Smooth muscle cell of the brain vasculature (primary cell): ENCODE measurements at regions not wholly inside any gene's neighbourhood (a gene's known extent, or its start where the extent isn't known, plus 50 kb on each side); places are given as distances from the start of the nearest gene placed in this dataset.
"Not testable (repeated sequence)": the region's sequence is repeated elsewhere in the genome, so short reads cannot be mapped to it uniquely, and the experiment has no call there.

Source experiments
- DNase-seq: peaks from one replicate; pipeline ENCODE4 v3.0.0-alpha.2; 2012; ENCODE audit warnings: low read depth, low spot score

DNA sequence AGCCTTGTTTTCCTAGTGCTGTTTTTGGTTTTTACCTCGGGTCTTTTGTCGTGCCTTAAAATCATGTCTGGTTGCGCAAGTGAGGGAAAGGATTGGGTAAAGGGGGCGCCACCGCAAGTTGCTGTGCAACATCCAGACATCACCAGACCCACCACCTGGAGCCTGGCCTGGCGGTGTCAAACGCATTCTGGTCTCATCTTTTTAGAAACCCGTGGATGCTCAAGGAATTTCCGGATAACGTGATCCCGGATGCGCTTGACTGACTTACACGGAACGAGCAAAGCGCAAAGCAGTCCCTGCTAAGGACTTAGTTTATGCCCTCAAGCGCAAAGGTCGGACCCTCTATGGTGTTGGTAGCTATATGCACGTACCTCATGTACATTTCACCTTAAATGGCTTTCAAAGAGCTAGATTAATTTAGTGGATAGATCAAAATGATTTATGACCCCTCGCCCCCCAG lies 105.2 kb downstream of the OR2B2 start:
- DNase-seq: no peak

DNA sequence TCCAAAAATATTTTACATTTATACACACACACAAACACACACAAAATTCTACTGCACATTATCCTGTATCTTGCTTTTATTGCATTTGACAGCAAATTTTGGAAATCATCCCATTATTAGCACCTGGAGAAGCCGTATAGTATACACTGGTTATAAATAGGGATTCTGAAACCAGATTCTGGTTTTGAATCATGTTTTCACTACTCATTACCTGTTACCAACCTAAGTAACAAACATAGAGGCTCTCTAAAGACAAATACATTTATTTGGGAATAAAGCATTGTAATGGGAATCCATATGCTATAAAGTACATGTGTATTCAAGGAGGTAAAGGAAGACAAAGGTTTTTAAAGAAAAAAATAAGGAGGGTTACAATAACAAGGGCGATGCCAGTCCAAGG lies 106.8 kb downstream of the OR2B2 start:
- no peak for DNase-seq

DNA sequence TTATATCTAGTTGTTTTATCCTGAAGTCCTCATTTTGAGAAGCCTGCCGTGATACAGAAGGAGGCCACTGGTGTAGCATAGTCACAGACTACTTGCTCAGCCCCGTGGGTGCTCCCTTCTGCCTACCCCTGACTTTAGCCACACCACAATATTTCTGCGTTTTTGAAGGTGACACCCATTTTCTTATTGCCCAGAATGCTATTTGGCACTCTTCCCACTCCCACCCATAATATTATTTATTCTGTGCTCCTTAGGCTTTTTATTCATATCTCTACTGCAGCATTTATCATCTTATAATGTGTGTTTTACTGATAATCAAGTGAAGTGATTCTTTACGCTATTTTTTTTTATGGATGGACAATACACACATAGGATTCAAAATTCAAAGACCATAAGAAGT lies 107.3 kb downstream of the OR2B2 start:
- DNase-seq: no peak

DNA sequence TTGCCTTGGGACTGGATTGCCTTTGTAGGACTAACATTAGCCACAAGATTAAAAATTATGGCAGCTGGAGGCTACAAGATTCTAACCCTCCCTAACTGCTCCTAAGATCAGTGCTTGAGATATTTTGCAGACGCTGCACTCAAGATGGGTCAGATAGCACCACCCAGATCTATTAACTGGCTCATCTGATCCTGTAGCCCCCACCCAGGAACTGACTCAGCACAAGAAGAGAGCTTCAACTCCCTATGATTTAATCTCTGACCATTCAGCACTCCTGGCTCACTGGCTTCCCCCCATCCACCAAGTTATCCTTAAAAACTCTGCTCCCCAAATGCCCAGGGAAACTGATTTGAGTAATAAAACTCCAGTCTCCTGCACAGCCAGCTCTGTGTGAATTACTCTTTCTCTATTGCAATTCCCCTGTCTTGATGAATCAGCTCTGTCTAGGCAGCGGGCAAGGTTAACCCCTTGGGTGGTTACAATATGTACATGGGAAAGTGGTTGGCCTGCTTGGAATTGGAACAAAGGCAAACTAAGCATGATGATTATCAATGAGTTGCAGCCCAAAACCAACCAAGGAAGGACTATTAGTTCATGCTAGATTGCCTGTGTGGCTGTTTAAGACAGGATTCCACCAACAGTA lies 111.3 kb downstream of the OR2B2 start:
- no peak for DNase-seq

DNA sequence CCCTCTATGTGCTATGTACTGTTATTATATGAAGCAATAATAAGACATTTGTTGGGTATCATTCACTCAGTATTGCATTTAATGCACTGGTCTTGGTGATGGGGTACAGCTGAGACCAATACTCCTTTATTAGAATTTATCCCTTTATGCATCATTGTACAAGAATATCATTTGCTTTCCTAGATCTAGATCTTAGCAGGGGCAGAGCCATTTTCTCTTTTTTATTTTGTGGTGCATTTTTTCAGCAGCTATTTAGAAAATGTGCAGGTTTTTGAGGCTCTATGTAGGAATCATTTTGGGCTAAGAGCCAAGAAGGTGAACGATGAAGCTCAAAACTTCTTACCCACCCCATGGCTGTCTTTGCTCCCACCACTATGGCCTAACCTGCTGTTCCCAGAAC lies 114.2 kb downstream of the OR2B2 start:
- DNase-seq: no peak

DNA sequence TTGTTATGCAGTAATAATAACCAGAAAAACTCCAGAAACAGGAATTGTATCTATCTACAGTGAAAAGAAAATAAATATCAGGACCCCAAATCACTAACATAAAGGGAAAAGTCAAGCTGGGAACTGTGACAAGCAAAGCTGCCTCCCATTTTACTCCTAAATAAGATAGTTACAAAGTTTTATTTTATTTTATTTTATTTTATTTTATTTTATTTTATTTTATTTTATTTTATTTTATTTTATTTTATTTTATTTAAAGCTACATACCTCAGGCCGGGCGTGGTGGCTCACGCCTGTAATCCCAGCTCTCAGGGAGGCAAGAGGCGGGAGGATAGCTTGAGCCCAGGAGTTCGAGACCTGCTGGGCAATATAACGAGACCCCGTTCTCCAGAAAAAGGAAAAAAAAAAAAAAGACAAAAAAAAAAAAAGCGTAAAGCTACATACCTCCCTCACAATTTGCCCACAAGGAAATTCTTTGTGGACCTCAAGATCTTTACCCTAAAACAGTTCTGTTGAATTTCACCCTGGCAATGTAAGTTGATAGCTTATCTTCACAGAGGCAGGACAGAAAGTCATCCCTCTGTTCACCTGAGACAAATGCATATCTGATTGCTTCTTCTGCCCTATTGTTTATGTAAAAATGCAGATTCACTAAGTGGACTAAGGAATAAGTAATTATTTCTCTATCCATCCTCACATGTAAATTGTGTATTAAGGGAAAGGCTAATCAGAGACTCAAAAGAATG lies 115.3 kb downstream of the OR2B2 start:
- DNase-seq: not testable (repeated sequence)

DNA sequence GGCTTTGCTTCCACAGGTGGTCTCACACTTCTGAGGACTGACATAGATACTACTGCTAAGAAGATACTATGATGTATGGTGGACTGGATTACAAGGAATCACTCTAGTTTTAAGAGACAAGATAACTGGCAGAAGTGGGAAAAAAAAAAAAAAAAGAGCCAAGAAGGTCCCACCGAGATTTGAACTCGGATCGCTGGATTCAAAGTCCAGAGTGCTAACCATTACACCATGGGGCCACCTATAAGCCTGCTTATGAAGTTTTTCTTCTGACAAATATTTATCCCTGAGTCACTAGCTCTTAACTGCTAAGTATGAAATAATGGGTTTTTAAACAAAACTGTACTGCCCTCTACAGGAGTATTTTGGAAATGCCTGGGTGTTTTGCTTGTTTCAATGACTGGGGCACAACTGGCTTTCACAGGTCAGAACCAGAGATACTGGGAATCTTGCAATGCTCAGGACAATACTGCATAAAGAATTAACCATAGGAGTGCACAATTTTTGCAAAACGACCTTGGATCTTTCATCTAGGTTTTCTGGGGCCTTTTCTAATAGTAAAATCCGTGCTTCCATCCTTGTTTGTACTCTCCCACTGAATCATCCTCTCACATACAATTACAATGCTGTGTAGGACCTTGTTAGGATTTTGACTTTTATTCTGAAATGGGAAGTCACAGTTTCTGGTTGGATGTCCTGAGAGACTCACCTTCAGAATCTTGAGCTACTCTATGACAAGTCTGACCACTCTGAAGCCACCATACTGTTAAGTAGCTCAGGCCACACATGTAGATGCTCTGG lies 116.3 kb downstream of the OR2B2 start:
- DNase-seq: peak; percentile 90

DNA sequence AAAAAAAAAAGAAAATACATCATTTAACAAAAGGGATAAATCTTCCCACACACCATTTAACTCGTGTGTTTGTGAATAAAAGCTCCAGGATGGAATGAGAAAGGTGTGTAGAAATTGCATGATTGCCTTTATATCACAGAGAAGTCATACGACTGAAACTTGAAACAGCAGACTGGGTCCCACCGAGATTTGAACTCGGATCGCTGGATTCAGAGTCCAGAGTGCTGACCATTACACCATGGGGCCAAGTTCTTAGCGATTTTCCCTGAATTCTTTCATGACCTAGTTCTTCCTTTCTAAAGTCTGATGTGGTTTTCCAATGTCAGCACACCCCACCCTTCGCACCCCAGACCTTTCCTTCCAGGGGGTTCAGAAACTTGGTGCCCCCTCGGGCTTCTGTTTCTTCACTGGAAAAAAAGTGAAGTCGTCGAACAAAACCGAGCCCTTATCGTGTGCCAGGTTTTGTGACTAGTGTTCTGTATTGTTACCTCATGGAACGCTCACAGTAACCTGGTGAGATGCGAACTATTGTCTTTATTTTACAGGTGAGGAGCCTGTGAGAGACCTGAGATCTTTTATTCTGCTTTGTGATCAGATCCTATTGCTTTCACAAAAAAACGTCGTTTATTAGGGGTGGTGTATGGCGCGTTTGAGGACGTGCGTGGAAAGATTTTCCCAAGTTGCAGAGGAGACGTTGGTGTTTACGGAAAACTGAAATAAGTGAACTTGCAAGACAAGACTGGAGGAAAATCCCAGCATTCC lies 120.8 kb downstream of the OR2B2 start:
- DNase-seq: no peak

DNA sequence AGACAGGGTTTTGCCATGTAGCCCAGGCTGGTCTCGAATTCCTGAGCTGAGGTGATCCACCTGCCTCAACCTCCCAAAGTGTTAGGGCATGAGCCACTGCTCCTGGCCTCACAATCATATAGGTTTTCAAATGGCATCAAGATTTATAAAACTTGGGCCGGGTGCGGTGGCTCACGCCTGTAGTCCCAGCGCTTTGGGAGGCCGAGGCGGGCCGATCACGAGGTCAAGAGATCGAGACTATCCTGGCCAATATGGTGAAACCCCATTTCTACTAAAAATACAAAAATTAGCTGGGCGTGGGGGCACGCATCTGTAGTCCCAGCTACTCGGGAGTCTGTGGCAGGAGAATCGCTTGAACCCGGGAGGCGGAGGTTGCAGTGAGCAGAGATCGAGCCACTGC lies 123.8 kb downstream of the OR2B2 start:
- not testable (repeated sequence) for DNase-seq

DNA sequence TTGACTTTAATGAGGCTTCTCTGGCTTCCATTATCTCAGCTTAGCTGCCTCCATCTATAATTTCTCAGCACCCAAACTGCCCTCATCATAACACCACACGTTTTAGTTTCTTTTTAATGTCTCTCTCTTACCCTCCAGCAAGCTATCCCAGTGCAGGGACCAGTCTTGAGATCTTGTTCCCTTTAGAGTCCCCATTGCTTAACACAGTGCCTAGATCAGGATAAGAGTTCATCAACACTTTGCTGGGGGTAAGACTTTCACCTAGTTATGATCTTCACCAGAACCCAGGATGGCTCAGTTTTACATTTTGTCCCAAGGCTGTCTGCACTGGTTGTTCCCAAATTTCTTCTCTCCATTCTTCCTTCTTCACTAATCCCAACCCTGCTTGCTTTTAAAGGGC lies 126.1 kb downstream of the OR2B2 start:
- no peak for DNase-seq

DNA sequence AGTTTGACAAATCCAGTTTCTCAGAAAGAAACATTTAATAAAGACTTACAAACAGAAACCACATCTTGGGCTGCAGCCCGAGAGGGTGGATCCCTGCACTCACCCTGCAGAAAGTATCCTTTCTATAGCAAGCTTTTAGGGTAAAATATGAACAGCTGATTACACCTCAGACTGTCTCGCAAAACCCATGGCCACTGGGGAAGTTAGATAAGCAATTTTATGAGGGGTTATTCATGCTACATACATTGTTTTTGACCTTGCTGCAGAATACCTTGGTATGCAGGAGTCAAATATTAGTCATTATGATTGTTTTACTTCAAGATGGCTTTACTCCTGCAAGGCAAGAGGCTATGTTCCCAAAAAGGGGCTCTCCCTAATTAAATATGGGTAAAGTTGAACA lies 126.9 kb downstream of the OR2B2 start:
- no peak for DNase-seq

DNA sequence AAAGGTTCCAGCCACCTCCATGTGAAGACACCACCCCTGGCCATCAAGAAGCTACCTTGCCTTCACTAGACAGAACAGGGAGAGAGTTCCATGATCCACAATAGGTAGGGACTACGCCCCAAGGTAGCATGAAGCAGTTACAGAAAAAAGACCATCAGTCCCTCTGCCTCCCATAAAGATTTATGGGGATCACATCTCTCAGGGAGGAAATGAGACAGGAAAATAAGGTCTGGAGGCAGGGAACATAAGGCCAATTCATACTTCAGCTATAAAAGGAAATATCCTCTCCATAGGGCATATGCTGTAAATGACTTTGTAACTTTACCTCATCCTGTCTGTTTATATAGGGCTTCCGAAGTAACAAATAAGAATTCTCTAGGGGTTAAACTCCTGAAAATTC lies 129.4 kb downstream of the OR2B2 start:
- no peak for DNase-seq

DNA sequence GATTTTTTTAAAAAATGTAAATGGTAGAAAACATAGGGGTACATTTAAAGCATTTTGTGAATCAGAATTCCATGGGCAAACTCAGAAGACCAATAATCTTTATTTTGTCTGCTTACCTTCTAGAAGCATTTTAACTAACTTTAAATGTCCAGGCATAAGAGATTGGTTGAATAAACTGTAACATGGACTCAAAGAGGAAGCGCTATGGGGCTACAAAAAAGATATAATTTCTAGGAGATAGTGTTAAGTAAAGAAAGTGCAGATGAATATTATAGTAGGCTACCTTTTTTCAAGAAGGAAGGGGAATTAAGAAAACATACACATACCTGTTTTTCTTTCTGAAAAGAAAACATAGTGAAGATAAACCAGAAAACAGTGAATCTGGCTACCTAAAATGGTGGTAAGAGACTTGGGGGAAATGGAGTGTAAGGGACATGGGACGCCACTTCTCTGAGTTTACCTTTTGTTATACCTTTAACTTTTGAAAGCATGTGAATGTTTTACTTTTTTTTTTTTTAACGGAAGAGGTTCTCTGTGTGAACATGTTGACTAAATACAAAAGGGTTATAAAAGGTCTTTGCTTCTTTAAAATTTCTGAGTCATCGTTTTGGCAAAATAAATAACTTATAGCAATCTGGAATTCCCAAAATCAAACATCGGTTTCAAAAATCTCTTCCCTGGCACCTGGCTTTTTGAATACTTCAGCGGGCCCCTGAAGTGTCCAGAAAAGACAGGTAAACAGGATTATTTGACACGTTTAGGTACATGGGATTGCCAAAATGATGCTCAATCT lies 133.4 kb downstream of the OR2B2 start:
- no peak for DNase-seq

DNA sequence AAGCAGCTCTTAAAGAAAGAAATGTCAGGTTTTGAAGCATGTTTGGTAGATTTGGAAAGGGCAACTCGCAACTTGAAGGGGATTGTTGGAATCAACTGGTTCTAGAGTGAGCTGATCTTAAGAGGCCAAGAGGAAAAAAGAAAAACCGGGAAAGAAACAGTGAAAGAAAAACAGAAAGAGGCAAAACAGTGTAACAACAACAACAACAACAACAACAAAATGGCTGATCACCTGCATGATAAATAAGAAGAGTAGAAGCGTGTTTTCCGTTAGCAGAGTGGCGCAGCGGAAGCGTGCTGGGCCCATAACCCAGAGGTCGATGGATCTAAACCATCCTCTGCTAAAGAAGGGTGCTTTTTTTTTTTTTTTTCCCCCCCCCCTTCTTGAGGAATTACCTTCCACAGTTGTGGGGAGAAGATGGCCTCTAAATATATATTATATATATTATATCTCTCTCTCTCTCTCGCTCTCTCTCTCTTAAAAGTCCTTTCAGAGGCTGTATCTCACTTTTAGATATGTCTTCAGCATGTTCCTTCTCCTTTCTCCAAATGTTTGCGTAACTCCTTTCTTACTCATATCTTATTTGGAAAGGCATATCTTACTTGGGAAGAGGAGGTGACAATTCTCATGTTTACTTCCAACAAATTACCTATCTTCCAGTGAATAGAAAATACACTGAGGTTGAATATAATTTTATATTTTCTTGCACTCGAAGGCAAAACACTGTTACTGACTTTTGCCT lies 134.4 kb downstream of the OR2B2 start:
- no peak for DNase-seq

DNA sequence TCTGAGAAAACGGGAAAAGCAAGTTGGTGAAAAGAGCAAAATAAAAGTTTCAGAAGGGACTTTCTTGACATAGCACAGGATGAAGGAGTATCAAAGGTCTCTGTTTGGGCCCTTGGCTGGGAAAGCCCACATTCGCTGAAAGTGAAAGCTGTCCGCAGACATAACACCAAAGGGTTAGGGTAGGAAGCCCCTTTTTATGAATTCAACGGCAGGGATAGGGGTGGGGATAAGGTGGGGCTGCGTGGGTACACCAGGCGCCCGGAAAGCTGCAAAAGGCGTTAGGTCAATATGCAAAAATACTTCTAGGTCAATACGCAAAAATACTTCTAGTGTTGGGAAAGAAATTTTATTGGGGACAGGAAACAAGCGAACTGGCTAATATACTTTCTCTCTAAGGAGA lies 135.1 kb downstream of the OR2B2 start:
- DNase-seq: no peak

DNA sequence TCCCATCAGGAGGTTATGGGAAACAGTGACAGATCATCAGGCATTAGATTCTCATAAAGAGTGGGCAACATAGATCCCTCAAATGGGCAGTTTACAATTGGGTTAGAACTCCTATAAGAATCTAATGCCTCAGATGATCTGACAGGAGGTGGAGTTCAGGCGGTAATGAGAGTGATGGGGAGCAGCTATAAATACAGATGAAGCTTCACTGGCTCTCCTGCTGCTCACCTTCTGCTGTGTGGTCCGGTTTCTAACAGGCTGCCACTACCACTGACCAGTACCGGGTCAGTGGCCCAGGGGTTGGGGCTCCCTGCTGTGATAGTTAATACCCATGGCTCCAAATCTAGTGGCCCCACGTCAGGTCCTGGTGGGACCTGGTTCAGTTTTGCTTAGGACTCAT lies 135.7 kb downstream of the OR2B2 start:
- no peak for DNase-seq

DNA sequence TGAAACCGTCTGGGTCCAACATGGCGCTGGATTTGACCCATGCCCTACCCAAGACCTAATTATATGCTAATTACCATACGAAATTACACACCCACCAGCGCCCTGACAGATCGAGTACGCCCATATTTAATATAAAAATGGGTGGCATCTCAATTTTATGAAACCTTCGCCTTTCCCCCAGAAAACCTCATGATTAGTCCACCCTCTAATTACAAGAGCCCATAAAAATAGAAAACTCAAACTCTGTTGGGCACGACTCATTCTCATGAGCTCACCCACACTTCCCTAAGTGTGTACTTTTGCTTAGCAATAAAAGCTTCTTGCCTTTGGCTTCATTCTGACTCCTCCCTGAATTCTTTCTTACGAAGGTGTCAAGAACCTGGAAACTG lies 136.4 kb downstream of the OR2B2 start:
- DNase-seq: no peak

DNA sequence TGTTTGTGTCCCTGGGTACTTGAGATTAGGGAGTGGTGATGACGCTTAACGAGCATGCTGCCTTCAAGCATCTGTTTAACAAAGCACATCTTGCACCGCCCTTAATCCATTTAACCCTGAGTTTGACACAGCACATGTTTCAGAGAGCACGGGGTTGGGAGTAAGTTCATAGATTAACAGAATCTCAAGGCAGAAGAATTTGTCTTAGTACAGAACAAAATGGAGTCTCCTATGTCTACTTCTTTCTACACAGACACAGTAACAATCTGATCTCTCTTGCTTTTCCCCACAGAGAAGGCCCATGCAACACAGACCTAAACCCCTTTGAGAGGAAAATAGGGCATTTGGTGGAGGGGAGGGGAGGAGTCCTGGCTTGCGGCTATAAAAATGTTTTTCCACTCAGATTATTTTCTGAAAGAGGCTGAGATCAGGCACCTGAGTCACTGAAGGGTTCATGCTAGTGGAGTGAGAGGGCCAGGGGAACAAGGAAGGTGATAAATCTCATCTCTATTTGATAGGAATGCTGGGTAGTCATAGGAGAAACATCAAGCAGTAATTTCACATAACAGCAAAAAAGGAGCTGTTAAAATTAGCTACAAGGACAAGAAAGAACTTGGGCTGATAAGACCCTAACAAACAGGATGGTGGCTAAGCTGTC lies 136.9 kb downstream of the OR2B2 start:
- not testable (repeated sequence) for DNase-seq

DNA sequence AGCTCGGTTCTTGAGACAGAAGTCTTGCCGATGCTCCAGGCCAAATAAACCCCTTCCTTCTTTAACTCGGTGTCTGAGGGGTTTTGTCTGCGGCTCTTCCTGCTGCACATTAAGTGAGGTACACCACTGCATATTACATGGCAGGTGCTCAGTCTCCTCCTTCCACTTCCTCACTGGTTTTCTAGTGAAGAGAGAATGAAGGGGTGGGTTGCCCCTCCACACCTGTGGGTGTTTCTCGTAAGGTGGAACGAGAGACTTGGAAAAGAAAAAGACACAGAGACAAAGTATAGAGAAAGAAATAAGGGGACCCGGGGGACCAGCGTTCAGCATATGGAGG lies 138.0 kb downstream of the OR2B2 start:
- DNase-seq: not testable (repeated sequence)
